Fibroblast of the aortic adventitia (primary cell): ENCODE measurements at regions not wholly inside any gene's neighbourhood (a gene's known extent, or its start where the extent isn't known, plus 50 kb on each side); places are given as distances from the start of the nearest gene placed in this dataset.

Experiments
- DNase-seq: peaks from one replicate; pipeline ENCODE4 v3.0.0-alpha.2; 2010; ENCODE audit warnings: low read depth
- H3K4me3 ChIP-seq: 2 replicates; pipeline ENCODE4 v1.5.1; 2011; ENCODE audit warnings: low read depth, mild to moderate bottlenecking, control low read depth, low read length, moderate library complexity
- TF ChIP-seq, protein P1 (sequence below): IDR thresholded peaks from 2 replicates; pipeline ENCODE4 v1.5.1; 2011; ENCODE audit warnings: mild to moderate bottlenecking, low read length, control low read depth, inconsistent platforms; ENCODE audit not compliant: insufficient read depth

DNA sequence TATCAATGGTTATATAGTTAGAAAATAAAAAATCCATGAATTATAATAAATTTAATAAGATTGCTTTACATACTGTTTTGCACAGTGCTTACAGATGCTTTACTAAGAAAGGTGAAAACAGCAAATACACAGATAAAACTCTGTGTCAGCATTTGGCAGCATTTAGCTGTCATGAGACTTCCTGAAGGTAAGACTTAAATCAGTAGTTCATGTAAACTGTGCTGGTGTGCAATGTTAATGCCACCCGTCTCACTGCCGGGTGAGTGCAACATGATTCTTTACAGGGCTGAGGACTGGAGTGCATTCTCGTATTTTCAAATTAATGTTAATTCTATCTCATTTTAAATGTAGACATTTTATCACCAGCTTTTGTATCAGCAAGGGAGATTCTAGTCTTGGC, 326.2 kb upstream of the POT1 start:
- H3K4me3 ChIP-seq = no peak overlapping the region
- TF ChIP-seq, protein P1, sequence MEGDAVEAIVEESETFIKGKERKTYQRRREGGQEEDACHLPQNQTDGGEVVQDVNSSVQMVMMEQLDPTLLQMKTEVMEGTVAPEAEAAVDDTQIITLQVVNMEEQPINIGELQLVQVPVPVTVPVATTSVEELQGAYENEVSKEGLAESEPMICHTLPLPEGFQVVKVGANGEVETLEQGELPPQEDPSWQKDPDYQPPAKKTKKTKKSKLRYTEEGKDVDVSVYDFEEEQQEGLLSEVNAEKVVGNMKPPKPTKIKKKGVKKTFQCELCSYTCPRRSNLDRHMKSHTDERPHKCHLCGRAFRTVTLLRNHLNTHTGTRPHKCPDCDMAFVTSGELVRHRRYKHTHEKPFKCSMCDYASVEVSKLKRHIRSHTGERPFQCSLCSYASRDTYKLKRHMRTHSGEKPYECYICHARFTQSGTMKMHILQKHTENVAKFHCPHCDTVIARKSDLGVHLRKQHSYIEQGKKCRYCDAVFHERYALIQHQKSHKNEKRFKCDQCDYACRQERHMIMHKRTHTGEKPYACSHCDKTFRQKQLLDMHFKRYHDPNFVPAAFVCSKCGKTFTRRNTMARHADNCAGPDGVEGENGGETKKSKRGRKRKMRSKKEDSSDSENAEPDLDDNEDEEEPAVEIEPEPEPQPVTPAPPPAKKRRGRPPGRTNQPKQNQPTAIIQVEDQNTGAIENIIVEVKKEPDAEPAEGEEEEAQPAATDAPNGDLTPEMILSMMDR = no peak
- no peak for DNase-seq

DNA sequence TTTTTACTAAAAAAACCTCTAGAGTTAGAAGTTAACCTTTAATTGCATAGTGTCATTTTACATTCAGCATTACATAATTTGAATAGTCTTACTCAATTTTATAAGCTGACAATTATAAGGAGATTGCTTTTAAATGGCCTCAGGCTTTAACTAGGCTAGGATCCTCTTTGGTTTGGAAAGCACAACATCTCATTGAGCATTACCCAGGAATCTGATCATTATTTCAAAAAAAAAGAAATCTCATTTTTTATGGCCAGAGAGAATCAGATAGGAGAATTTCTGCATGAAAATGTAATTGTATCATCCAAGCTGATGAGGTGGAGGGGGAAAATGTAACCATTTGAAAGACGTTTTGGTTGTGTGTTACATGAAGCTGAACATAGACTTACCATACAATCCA, 324.9 kb upstream of the POT1 start:
- TF ChIP-seq, protein P1 = no peak

DNA sequence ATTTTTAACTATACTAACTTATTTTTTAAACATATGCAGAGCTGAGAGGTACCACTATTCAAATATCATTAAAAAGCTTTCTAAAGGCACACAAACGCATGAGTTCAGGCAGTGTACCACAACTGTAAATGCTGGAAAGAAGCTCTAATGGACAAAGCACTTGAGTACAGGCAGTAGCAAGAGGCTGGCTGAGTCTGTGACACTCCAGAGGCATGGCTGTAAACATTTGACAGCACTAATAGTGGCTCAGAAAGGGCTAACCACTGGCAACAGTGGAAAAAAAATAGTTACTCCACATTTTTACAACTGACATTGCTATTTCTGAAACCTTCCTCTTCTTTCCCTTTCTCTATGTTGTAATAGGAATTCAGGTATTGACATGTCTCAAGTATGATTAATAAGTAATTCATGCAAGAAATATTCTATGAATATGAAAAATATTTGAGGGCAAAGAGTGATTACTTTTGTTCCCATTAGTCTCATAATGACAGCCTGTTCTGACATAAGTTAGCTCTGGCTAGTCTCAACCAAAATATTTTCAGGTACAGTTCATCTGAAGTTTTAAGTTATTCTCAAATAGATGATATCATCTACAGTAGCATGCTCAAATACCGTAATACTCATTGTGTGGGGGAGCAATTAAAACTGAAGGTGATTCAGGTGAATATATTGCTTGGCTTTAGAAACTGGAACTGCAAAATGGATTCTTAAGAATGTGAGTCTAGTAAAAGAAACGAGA, 324.0 kb upstream of the POT1 start:
- H3K4me3 ChIP-seq = no peak overlapping the region
- TF ChIP-seq, protein P1 = no peak
- DNase-seq = no peak

More for the DNA sequence above, 324.9 kb upstream of the POT1 start:
- H3K4me3 ChIP-seq = no peak overlapping the region
- DNase-seq = no peak

DNA sequence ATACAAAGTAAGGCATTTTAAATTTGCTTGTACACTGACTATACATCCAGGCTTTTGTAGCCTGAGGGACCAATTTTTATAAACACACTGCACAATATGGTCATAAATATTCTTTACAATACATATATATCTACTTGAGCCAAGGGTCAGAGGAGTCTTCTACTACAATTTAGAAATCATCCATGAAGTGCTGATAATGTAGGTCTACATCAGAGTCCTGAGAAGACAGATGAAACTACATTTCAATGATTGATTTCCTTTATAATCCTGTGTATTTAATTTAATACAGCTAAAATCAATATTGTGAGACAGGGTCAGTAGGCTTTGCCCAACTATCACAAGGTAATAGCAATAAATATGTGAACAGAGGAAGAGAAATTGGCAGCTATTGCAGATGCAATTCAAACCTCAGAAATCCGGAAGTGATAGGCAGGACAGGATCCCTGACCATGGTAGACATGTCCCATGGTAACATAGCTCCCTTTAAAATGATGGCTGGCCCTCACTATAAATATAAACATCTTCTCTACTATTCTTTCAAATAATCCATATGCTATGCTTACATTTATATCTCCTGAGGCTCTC, 318.0 kb upstream of the POT1 start:
- H3K4me3 ChIP-seq = no peak overlapping the region
- no peak for DNase-seq
- TF ChIP-seq, protein P1 = no peak

DNA sequence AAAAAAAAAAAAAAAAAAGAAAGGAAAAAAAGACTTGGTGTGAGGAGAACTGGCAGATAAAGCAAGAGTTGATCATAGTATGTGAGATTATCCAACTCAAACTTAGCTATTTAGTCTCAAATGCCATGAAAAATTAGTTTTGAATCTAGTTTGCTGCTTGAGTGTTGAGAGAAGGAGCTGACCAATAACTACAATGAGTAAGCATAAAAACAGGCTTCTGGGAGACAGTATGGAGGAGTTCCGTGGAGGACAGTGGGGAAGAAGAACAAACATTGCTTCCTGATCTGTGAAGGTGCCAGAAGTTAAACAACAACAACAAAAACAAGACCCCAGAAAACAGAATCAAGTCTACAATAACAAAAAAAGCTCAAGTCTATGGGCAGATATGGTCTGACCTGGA, 317.1 kb upstream of the POT1 start:
- DNase-seq = no peak

DNA sequence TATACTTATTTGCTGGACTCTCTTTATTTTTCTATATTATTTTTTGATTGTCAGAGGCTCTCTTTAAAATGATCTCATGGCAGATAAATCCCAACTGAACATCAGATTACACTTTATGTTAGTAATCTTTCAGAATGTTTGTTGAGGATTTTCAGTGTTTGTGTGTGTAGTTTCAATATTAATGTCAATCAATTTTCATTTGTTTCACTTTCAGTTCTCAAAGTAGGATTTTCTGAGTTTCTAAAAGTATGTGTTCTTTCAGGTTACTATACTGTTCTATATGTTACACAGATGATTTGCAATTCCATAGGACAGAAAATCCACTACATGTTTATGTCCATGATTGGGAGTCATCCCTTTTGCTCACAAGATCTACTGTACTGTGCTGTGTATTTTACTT, 311.9 kb upstream of the POT1 start:
- TF ChIP-seq, protein P1 = no peak

More for the DNA sequence above, 317.1 kb upstream of the POT1 start:
- TF ChIP-seq, protein P1 = no peak
- no peak overlapping the region for H3K4me3 ChIP-seq

DNA sequence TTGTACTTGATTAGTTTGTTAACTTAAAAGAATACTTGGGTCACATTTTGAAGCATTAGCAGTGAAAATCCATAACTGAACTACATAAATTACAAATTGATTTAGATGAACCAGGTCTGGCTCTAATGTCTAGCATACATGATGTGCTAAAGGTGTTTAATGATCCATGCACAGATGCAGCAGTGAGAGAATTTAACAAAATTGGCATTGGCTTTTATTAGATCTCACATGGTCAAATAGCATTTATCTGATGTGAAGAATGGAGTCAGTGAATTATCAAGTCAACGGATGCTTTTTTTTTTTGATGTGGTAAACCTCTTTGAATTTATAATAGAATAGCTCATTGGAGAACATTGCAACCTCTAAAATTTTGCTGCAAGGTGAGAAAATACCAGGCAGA, 293.0 kb upstream of the POT1 start:
- H3K4me3 ChIP-seq = no peak overlapping the region
- TF ChIP-seq, protein P1 = no peak

More for the DNA sequence above, 311.9 kb upstream of the POT1 start:
- no peak for DNase-seq
- H3K4me3 ChIP-seq = no peak overlapping the region

More for the DNA sequence above, 293.0 kb upstream of the POT1 start:
- no peak for DNase-seq
